OCI-LY7 (cell line): ENCODE measurements at regions not wholly inside any gene's neighbourhood (a gene's known extent, or its start where the extent isn't known, plus 50 kb on each side); places are given as distances from the start of the nearest gene placed in this dataset.

Source experiments
- BruUV-seq: library from RNA; stranded (reverse); fragments of 400-500 nt; replicated peaks from 2 replicates; lab custom pipeline; 2021; lab: Mats Ljungman, UMichigan
- CTCF ChIA-PET: fragments of 300-600 bp; sonication (Branson Sonifier 250); formaldehyde crosslinking; loops from one replicate; lab custom pipeline; 2022; ENCODE audit warnings: antibody characterized with exemption; ENCODE audit not compliant: unreplicated experiment; lab: Charles Lee
- POLR2A ChIA-PET: fragments of 300-600 bp; sonication (Branson Sonifier 250); formaldehyde crosslinking; loops from one replicate; lab custom pipeline; 2022; ENCODE audit warnings: antibody characterized with exemption; lab: Charles Lee
- DNase-seq: peaks from one replicate; pipeline ENCODE4 v3.0.0-alpha.2; 2015; ENCODE audit warnings: low spot score
- H2AFZ ChIP-seq: fragments of 200-600 bp; sonication (generic), shearing (Covaris generic); 2 replicates; pipeline ENCODE4 v1.6.1; 2014; ENCODE audit warnings: mild to moderate bottlenecking, antibody characterized with exemption, low read length, moderate library complexity
- H3K27ac ChIP-seq: fragments of 200-600 bp; sonication (generic); 2 replicates; pipeline ENCODE4 v1.5.1; 2014; ENCODE audit warnings: mixed run types, low read depth, mild to moderate bottlenecking, moderate library complexity, low read length, inconsistent platforms; ENCODE audit not compliant: poor library complexity, severe bottlenecking
- H3K36me3 ChIP-seq: fragments of 200-600 bp; sonication (generic); 2 replicates; pipeline ENCODE4 v1.6.1; 2014; ENCODE audit warnings: mild to moderate bottlenecking, antibody characterized with exemption, low read length, moderate library complexity, mixed read lengths; ENCODE audit not compliant: insufficient read depth
- H3K4me1 ChIP-seq: fragments of 200-600 bp; sonication (generic); 2 replicates; pipeline ENCODE4 v1.5.1; 2014; ENCODE audit warnings: mild to moderate bottlenecking, low read length; ENCODE audit not compliant: insufficient read depth, poor library complexity, severe bottlenecking
- H3K4me2 ChIP-seq: fragments of 200-600 bp; sonication (generic); 2 replicates; pipeline ENCODE4 v1.6.1; 2014; ENCODE audit warnings: mild to moderate bottlenecking, low read length
- H3K4me3 ChIP-seq: fragments of 200-600 bp; sonication (generic); 2 replicates; pipeline ENCODE4 v1.5.1; 2014; ENCODE audit warnings: mild to moderate bottlenecking, low read depth, low read length; ENCODE audit not compliant: poor library complexity, severe bottlenecking
- H3K79me2 ChIP-seq: fragments of 200-600 bp; sonication (generic); 2 replicates; pipeline ENCODE4 v1.6.1; 2016; ENCODE audit warnings: low read depth, mild to moderate bottlenecking, low read length, moderate library complexity, mixed read lengths; ENCODE audit not compliant: insufficient read depth
- H3K9me2 ChIP-seq: fragments of 200-600 bp; sonication (generic); 2 replicates; pipeline ENCODE4 v1.6.1; 2016; ENCODE audit warnings: mild to moderate bottlenecking, low read length, mixed read lengths; ENCODE audit not compliant: insufficient read depth
- H3K9me3 ChIP-seq: fragments of 200-600 bp; sonication (generic); 2 replicates; pipeline ENCODE4 v1.6.1; 2014; ENCODE audit warnings: mild to moderate bottlenecking, mixed run types, low read length, mixed read lengths
- H4K20me1 ChIP-seq: fragments of 200-600 bp; sonication (generic); 2 replicates; pipeline ENCODE4 v1.6.1; 2014; ENCODE audit warnings: mild to moderate bottlenecking, antibody characterized with exemption, low read length, moderate library complexity, mixed read lengths; ENCODE audit not compliant: insufficient read depth
- EZH2phosphoT487 ChIP-seq: fragments of 200-600 bp; sonication (generic); IDR thresholded peaks from 2 replicates; pipeline ENCODE4 v1.6.1; 2018; ENCODE audit warnings: low read depth, borderline replicate concordance, mild to moderate bottlenecking, mixed run types, antibody characterized with exemption, low read length, moderate library complexity, mixed read lengths
- intact Hi-C: fragments of 100-400 bp; cut with micrococcal nuclease; formaldehyde crosslinking; loops from one replicate; pipeline ENCODE4 v1.10.0; 2022; ENCODE audit not compliant: unreplicated experiment
- TF ChIP-seq, protein P1 (sequence below): fragments of 200-600 bp; sonication (generic); conservative IDR thresholded peaks from 2 replicates; pipeline ENCODE4 v1.5.1; 2014; ENCODE audit warnings: mild to moderate bottlenecking, antibody characterized with exemption, low read length, moderate library complexity, mixed read lengths

DNA sequence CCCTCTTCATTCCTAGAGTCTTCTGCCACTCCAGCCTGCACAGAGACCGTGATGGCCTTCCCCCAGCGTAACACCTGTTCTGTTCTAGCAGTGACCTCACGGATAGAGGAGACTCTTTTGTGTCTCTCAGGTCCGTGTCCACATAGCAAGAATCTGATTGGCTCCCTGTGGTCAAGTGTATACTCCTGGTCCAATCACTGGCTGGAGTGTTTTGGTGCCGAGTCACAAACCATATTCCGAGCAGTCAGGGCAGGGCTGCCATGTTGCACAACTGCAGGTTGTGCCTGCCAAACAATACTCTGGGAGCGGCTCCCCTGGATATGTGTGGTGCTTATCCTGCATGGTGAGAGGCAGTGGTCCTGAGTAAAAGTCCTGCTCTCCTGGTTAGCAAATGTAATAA lies 402.4 kb downstream of the KCNRG start:
- H3K27ac ChIP-seq: no peak overlapping the region
- BruUV-seq: no TSS peak
- TF ChIP-seq EZH2phosphoT487: no peak
- TF ChIP-seq, protein P1, sequence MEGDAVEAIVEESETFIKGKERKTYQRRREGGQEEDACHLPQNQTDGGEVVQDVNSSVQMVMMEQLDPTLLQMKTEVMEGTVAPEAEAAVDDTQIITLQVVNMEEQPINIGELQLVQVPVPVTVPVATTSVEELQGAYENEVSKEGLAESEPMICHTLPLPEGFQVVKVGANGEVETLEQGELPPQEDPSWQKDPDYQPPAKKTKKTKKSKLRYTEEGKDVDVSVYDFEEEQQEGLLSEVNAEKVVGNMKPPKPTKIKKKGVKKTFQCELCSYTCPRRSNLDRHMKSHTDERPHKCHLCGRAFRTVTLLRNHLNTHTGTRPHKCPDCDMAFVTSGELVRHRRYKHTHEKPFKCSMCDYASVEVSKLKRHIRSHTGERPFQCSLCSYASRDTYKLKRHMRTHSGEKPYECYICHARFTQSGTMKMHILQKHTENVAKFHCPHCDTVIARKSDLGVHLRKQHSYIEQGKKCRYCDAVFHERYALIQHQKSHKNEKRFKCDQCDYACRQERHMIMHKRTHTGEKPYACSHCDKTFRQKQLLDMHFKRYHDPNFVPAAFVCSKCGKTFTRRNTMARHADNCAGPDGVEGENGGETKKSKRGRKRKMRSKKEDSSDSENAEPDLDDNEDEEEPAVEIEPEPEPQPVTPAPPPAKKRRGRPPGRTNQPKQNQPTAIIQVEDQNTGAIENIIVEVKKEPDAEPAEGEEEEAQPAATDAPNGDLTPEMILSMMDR: no peak
- H3K9me2 ChIP-seq: no peaks in the 10 kb centered on the region
- H4K20me1 ChIP-seq: no peaks in the 10 kb centered on the region
- DNase-seq: no peak
- H3K4me3 ChIP-seq: no peak overlapping the region
- H3K4me1 ChIP-seq: peaks cover 11% of the 10 kb centered on the region
- no peak overlapping the region for H2AFZ ChIP-seq
- POLR2A ChIA-PET: interaction anchor here (0.6 kb wide), 1 partner anchor 854 kb away, joined by 3 read pairs; no protein-coding TSS in a partner anchor
- H3K4me2 ChIP-seq: no peak overlapping the region
- CTCF ChIA-PET: no interaction called here
- peaks cover 16% of the 10 kb centered on the region; the same call in 1 of the 2 replicates for H3K9me3 ChIP-seq
- H3K36me3 ChIP-seq: no peaks in the 10 kb centered on the region
- intact Hi-C loops: no loop called here
- no peaks in the 10 kb centered on the region for H3K79me2 ChIP-seq

DNA sequence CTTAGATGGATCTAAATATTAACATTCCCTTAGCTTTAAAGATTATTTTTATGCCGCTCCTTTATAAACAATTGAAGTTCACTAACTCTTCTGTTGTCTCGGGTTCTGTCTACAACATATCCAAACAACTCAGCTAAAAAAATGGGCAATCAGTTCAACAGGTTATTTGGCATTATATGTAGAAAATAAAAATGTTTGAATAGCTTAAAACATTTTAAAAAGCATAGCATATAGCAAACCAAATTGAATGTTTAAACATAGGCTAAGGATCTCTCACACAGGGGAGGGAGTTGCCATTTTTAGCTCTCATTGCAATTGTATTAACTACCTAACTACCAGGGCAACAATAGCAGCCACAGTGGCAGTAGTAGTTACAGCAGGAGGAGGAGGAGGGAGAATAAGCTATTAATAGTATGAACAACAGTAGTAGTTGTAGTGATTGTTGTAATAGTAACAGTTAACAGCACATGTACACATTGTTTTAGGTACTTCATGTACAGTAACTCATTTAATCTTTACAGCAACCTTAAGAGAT lies 404.2 kb downstream of the KCNRG start:
- DNase-seq: no peak
- H3K9me3 ChIP-seq: peaks cover 14% of the 10 kb centered on the region; the same call in 1 of the 2 replicates
- H3K4me1 ChIP-seq: peaks cover 11% of the 10 kb centered on the region
- CTCF ChIA-PET: no interaction called here
- no TSS peak for BruUV-seq
- H3K27ac ChIP-seq: no peak overlapping the region
- no peaks in the 10 kb centered on the region for H3K79me2 ChIP-seq
- no peaks in the 10 kb centered on the region for H4K20me1 ChIP-seq
- H3K4me2 ChIP-seq: no peak overlapping the region
- H3K4me3 ChIP-seq: no peak overlapping the region
- H3K36me3 ChIP-seq: no peaks in the 10 kb centered on the region
- TF ChIP-seq, protein P1: no peak
- TF ChIP-seq EZH2phosphoT487: no peak
- intact Hi-C loops: no loop called here
- H3K9me2 ChIP-seq: no peaks in the 10 kb centered on the region
- H2AFZ ChIP-seq: no peak overlapping the region
- POLR2A ChIA-PET: interaction anchor here (0.7 to 1.3 kb wide), 4 partner anchors 17 to 211 kb away, joined by 3 to 7 read pairs (median 4); no protein-coding TSS in a partner anchor

DNA sequence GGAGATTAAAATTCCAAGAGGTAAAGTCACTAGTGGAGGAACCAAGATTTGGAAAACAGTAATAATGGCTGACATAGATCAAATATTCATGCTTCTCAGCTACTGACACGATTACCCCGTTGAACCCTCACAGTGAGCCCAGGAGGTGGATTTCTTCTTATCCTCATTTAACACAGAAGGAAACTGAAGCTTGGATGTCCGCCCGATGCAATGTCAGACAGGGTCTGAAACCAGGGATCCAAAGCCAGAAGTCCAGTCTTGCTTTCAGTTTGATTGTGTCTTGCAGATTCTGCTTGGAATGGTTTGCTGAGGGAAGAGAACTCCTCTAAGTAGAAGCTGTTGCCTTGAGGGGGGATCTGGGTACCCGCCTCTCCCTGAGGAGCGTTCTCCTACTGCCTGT lies 404.7 kb downstream of the KCNRG start:
- H3K4me1 ChIP-seq: peaks cover 11% of the 10 kb centered on the region
- H3K27ac ChIP-seq: no peak overlapping the region
- no peak for DNase-seq
- intact Hi-C loops: no loop called here
- H2AFZ ChIP-seq: no peak overlapping the region
- BruUV-seq: no TSS peak
- ChIA-PET POLR2A (interaction anchor here (1.1 to 1.3 kb wide), 2 partner anchors 17 to 18 kb away, joined by 3 to 7 read pairs; no protein-coding TSS in a partner anchor), CTCF (no interaction called here)
- no peaks in the 10 kb centered on the region for H3K36me3 ChIP-seq
- TF ChIP-seq EZH2phosphoT487: no peak
- TF ChIP-seq, protein P1: no peak
- no peak overlapping the region for H3K4me3 ChIP-seq
- H3K79me2 ChIP-seq: no peaks in the 10 kb centered on the region
- no peak overlapping the region for H3K4me2 ChIP-seq
- H3K9me3 ChIP-seq: peaks cover 10% of the 10 kb centered on the region; the same call in 1 of the 2 replicates
- H4K20me1 ChIP-seq: no peaks in the 10 kb centered on the region
- no peaks in the 10 kb centered on the region for H3K9me2 ChIP-seq
